HG03521 (cell line): ENCODE measurements at regions not wholly inside any gene's neighbourhood (a gene's known extent, or its start where the extent isn't known, plus 50 kb on each side); places are given as distances from the start of the nearest gene placed in this dataset.
A peak's percentile ranks its signal among the peaks of the same experiment; 100 is the strongest.
"Not testable (repeated sequence)": the region's sequence is repeated elsewhere in the genome, so short reads cannot be mapped to it uniquely, and the experiment has no call there.

Source experiments
- ATAC-seq: cut with Tn5 transposase; IDR thresholded peaks from one replicate; pipeline ENCODE4 v1.9.1; 2021; ENCODE audit warnings: mild to moderate bottlenecking, moderate library complexity; ENCODE audit not compliant: unreplicated experiment

- ATAC-seq: no peak
Observed at GRCh38 chr14:45633220-45633984, 380.4 kb upstream of the MIS18BP1 start.

GRCh38 chr14:45621731-45622130 lies 368.7 kb upstream of the MIS18BP1 start:
- no peak for ATAC-seq

GRCh38 chr14:45619831-45620230 lies 366.8 kb upstream of the MIS18BP1 start:
- no peak for ATAC-seq

- no peak for ATAC-seq
Observed at GRCh38 chr14:45610318-45610717, 357.3 kb upstream of the MIS18BP1 start.

GRCh38 chr14:45587142-45587541 lies 334.1 kb upstream of the MIS18BP1 start:
- no peak for ATAC-seq

- no peak for ATAC-seq
Observed at GRCh38 chr14:45559626-45560025, 306.6 kb upstream of the MIS18BP1 start.

GRCh38 chr14:45558183-45558582 lies 305.2 kb upstream of the MIS18BP1 start:
- no peak for ATAC-seq

- no peak for ATAC-seq
Observed at GRCh38 chr14:45553981-45554380, 301.0 kb upstream of the MIS18BP1 start.

GRCh38 chr14:45551240-45551820 lies 298.3 kb upstream of the MIS18BP1 start:
- ATAC-seq: not testable (repeated sequence)

- ATAC-seq: no peak
Observed at GRCh38 chr14:45531022-45531421, 278.0 kb upstream of the MIS18BP1 start.

GRCh38 chr14:45526715-45527549 lies 273.9 kb upstream of the MIS18BP1 start:
- peak; percentile 73 for ATAC-seq

- ATAC-seq: no peak
Observed at GRCh38 chr14:45519766-45520165, 266.8 kb upstream of the MIS18BP1 start.

- ATAC-seq: no peak
Observed at GRCh38 chr14:45492876-45493275, 239.9 kb upstream of the MIS18BP1 start.

GRCh38 chr14:45491914-45492313 lies 238.9 kb upstream of the MIS18BP1 start:
- ATAC-seq: no peak

GRCh38 chr14:45486599-45486998 lies 233.6 kb upstream of the MIS18BP1 start:
- no peak for ATAC-seq

- ATAC-seq: no peak
Observed at GRCh38 chr14:45467023-45467422, 214.0 kb upstream of the MIS18BP1 start.

GRCh38 chr14:45434221-45434620 lies 181.2 kb upstream of the MIS18BP1 start:
- no peak for ATAC-seq

- ATAC-seq: no peak
Observed at GRCh38 chr14:45426685-45427282, 173.8 kb upstream of the MIS18BP1 start.

- ATAC-seq: no peak
Observed at GRCh38 chr14:45406942-45407341, 153.9 kb upstream of the MIS18BP1 start.

- no peak for ATAC-seq
Observed at GRCh38 chr14:45400950-45401640, 148.1 kb upstream of the MIS18BP1 start.

GRCh38 chr14:45400509-45400908 lies 147.5 kb upstream of the MIS18BP1 start:
- ATAC-seq: no peak
